SJSA1 (cell line): ENCODE measurements at regions not wholly inside any gene's neighbourhood (a gene's known extent, or its start where the extent isn't known, plus 50 kb on each side); places are given as distances from the start of the nearest gene placed in this dataset.

ENCODE experiments used
- DNase-seq, 2 experiments: peaks; one replicate each; pipeline ENCODE4 v3.0.0-alpha.2; 2015 to 2020; ENCODE audit warnings: low spot score in 2 of 2, low read depth in 1 of 2
- H3K27ac ChIP-seq: fragments of 250-450 bp; sonication (Bioruptor Pico); 2 replicates; pipeline ENCODE4 v1.5.1; 2020; ENCODE audit warnings: mild to moderate bottlenecking, moderate library complexity
- H3K27me3 ChIP-seq: fragments of 250-450 bp; sonication (Bioruptor Pico); replicated peaks from 2 replicates; pipeline ENCODE4 v1.5.1; 2020; ENCODE audit warnings: mild to moderate bottlenecking, moderate library complexity
- H3K36me3 ChIP-seq: fragments of 250-450 bp; sonication (Bioruptor Pico); 2 replicates; pipeline ENCODE4 v1.5.1; 2020; ENCODE audit warnings: mild to moderate bottlenecking
- H3K4me1 ChIP-seq: fragments of 250-450 bp; sonication (Bioruptor Pico); replicated peaks from 2 replicates; pipeline ENCODE4 v1.6.1; 2021; ENCODE audit warnings: mild to moderate bottlenecking
- H3K4me3 ChIP-seq: fragments of 250-450 bp; sonication (Bioruptor Pico); 2 replicates; pipeline ENCODE4 v1.5.1; 2020; ENCODE audit warnings: mild to moderate bottlenecking
- H3K9me3 ChIP-seq: fragments of 250-450 bp; sonication (Bioruptor Pico); replicated peaks from 2 replicates; pipeline ENCODE4 v1.5.1; 2020; ENCODE audit warnings: mild to moderate bottlenecking

DNA sequence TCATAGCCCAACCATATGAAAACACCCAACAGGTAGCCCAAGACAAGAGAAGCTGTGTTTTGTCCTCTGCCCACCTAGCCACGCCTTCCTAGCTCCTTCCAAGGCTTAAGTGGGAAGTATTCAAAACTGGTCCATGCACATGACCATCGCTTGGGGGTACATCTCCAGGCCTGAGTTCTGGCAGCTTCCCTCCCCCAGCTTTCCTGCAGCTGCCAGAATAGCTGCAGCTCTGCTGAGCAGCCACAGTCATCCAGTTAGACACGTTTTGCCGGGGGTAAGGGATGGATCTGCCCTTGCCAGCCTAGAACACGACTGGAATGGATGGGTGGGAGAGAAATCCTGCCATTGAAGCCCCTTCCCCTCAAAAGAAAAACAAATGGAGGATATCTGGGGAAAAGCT is 166.8 kb downstream of the NRP2 start:
- Histone ChIP-seq H3K36me3 (no peaks in the 10 kb centered on the region), H3K9me3 (no peaks in the 10 kb centered on the region), H3K4me1 (no peaks in the 10 kb centered on the region; the same call in 1 of the 2 replicates), H3K4me3 (no peak overlapping the region), H3K27ac (no peak overlapping the region), H3K27me3 (no peaks in the 10 kb centered on the region)
- DNase-seq = no peak

DNA sequence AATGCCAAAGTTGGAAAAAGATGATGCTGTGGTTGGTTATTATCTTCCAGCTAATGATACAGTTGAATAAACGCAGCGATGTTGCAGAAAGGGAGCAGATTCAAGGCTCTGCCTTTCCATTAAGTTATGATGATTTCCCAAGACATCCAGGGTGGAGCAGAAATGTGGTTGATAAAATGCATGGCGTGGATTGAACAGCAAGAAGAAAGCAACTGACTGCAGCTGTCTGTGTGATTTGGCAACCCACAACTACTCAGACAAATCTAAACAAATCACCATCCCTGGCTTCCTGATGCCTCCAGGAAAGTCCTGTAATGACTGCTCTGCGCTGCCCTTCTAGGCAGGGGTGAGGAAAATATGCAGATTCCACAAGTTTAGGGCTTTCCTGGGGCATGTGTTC is 166.3 kb downstream of the NRP2 start:
- H3K27ac ChIP-seq = no peak overlapping the region
- H3K4me3 ChIP-seq = no peak overlapping the region
- H3K4me1 ChIP-seq = no peaks in the 10 kb centered on the region; the same call in 1 of the 2 replicates
- no peaks in the 10 kb centered on the region for H3K36me3 ChIP-seq
- no peaks in the 10 kb centered on the region for H3K9me3 ChIP-seq
- no peak for DNase-seq
- H3K27me3 ChIP-seq = no peaks in the 10 kb centered on the region
